Kidney (tissue), 13 donors: ENCODE measurements at regions not wholly inside any gene's neighbourhood (a gene's known extent, or its start where the extent isn't known, plus 50 kb on each side); places are given as distances from the start of the nearest gene placed in this dataset.

Experiments
- DNase-seq, 5 donors: peaks; one replicate each; pipeline ENCODE4 v3.0.0-alpha.2; 2013 to 2020
- FAIRE-seq: peaks from 2 replicates; lab custom pipeline; 2012; peaks lifted over from hg19 to GRCh38; lab: Jason Lieb, UNC
- H3K27ac ChIP-seq, 2 donors: one replicate each; pipeline ENCODE4 v1.7.0; 2013; ENCODE audit warnings: low read depth in 2 of 2, low read length in 2 of 2, inconsistent platforms in 1 of 2
- H3K27me3 ChIP-seq: one replicate; pipeline ENCODE4 v1.7.1; 2013; ENCODE audit warnings: low read length, inconsistent platforms; ENCODE audit not compliant: control insufficient read depth, insufficient read depth
- H3K36me3 ChIP-seq, 3 donors: one replicate each; pipeline versions ENCODE4 v1.7.0 to v1.7.1; 2013; ENCODE audit warnings: low read length in 3 of 3, control low read depth in 1 of 3, inconsistent platforms in 1 of 3; ENCODE audit not compliant: insufficient read depth in 3 of 3, control insufficient read depth in 2 of 3
- H3K4me1 ChIP-seq, 3 donors: one replicate each; pipeline versions ENCODE4 v1.7.0 to v1.7.1; 2013; ENCODE audit warnings: low read length in 3 of 3, inconsistent platforms in 1 of 3, low read depth in 1 of 3; ENCODE audit not compliant: control insufficient read depth in 2 of 3, insufficient read depth in 2 of 3
- H3K4me3 ChIP-seq, 3 donors: one replicate each; pipeline versions ENCODE4 v1.7.0 to v1.8.1; 2013; ENCODE audit warnings: low read length in 3 of 3, control low read depth in 1 of 3, inconsistent platforms in 1 of 3
- H3K9ac ChIP-seq, 3 donors: one replicate each; pipeline versions ENCODE4 v1.7.0 to v1.7.1; 2013; ENCODE audit warnings: low read length in 3 of 3, control low read depth in 1 of 3, inconsistent platforms in 1 of 3
- H3K9me3 ChIP-seq, 3 donors: one replicate each; pipeline versions ENCODE4 v1.7.0 to v1.7.1; 2013; ENCODE audit warnings: low read length in 3 of 3, control low read depth in 1 of 3, inconsistent platforms in 1 of 3; ENCODE audit not compliant: control insufficient read depth in 2 of 3, insufficient read depth in 1 of 3
- CTCF ChIP-seq: IDR thresholded peaks from 3 replicates; pipeline ENCODE4 v1.5.1; 2012; ENCODE audit warnings: mild to moderate bottlenecking, moderate library complexity, borderline replicate concordance; ENCODE audit not compliant: insufficient read depth; ENCODE audit errors: extremely low read depth
- intact Hi-C: fragments of 100-400 bp; cut with DNase I; formaldehyde crosslinking; loops from one replicate; pipeline ENCODE4 v1.11.1; 2022
- donor health status: control.
- donor health status: control.
- donor health status: control.
- donor health status: control.
- donor health status: control.
- donor health status: DM: yes; HTN: yes; CAD: no.
- donor health status: Normal renal cell carcinoma (clear cell type).

GRCh38 chrX:122934131-122934530 is 249.9 kb upstream of the GRIA3 start:
- intact Hi-C loops, result no loop called here
- Histone ChIP-seq H3K4me1 (no peaks in the 10 kb centered on the region), H3K4me3 (no peak overlapping the region), H3K27ac (no peak overlapping the region), H3K36me3 (no peaks in the 10 kb centered on the region), H3K9ac (no peak overlapping the region), H3K9me3 (no peaks in the 10 kb centered on the region), H3K27me3 (no peaks in the 10 kb centered on the region)
- FAIRE-seq (no peak), DNase-seq (no peak)
- no peak for TF ChIP-seq CTCF

- no peak for TF ChIP-seq CTCF
- intact Hi-C loops, result no loop called here
- no peak for FAIRE-seq
Observed at GRCh38 chrX:122940199-122940598, 243.9 kb upstream of the GRIA3 start.

GRCh38 chrX:122941806-122942205 is 242.3 kb upstream of the GRIA3 start:
- Histone ChIP-seq H3K36me3 (no peaks in the 10 kb centered on the region), H3K9me3 (no peaks in the 10 kb centered on the region), H3K4me1 (no peaks in the 10 kb centered on the region), H3K27ac (no peak overlapping the region), H3K9ac (no peak overlapping the region), H3K27me3 (no peaks in the 10 kb centered on the region), H3K4me3 (no peak overlapping the region)
- FAIRE-seq (no peak), DNase-seq (peak in 2 of 5 donors; percentile 44 to 54)
- intact Hi-C loops, result no loop called here
- TF ChIP-seq CTCF, result no peak

More at GRCh38 chrX:122940199-122940598, 243.9 kb upstream of the GRIA3 start:
- Histone ChIP-seq H3K27ac (no peak overlapping the region), H3K4me3 (no peak overlapping the region), H3K27me3 (no peaks in the 10 kb centered on the region), H3K4me1 (no peaks in the 10 kb centered on the region), H3K9ac (no peak overlapping the region), H3K9me3 (no peaks in the 10 kb centered on the region), H3K36me3 (no peaks in the 10 kb centered on the region)
- DNase-seq, result no peak

- intact Hi-C loops, result no loop called here
- Histone ChIP-seq H3K36me3 (no peaks in the 10 kb centered on the region), H3K9me3 (no peaks in the 10 kb centered on the region), H3K4me1 (no peaks in the 10 kb centered on the region), H3K27ac (no peak overlapping the region), H3K4me3 (no peak overlapping the region), H3K9ac (no peak overlapping the region), H3K27me3 (no peaks in the 10 kb centered on the region)
- no peak for DNase-seq
- FAIRE-seq, result no peak
- no peak for TF ChIP-seq CTCF
Observed at GRCh38 chrX:122943918-122944317, 240.2 kb upstream of the GRIA3 start.
